GM23338 (cell line): ENCODE measurements at regions not wholly inside any gene's neighbourhood (a gene's known extent, or its start where the extent isn't known, plus 50 kb on each side); places are given as distances from the start of the nearest gene placed in this dataset.

Source experiments
- CREB1 ChIP-seq: fragments of 250-450 bp; sonication (Bioruptor Pico); IDR thresholded peaks from 2 replicates; pipeline ENCODE4 v1.5.0; 2020; ENCODE audit warnings: low read depth, mild to moderate bottlenecking, moderate library complexity
- CTCF ChIP-seq, 2 experiments: fragments of 200-600 bp in 1 of 2; sonication (generic) in 1 of 2; conservative IDR thresholded peaks; 2 replicates each; pipeline versions ENCODE4 v1.5.1 to v1.6.1; 2016 to 2017; ENCODE audit warnings: antibody characterized with exemption in 2 of 2, low read depth in 2 of 2, mild to moderate bottlenecking in 2 of 2, moderate library complexity in 1 of 2
- POLR2AphosphoS5 ChIP-seq: IDR thresholded peaks from 2 replicates; pipeline ENCODE4 v1.6.1; 2016; ENCODE audit warnings: antibody characterized with exemption, low read depth

- TF ChIP-seq POLR2AphosphoS5: no peak
- TF ChIP-seq CTCF (conservative IDR thresholded peaks at IDR 0.05; ENCODE audit: low read depth in 2 of 2): no peak
- no peak for TF ChIP-seq CREB1 (CRISPR knock-in tag)
Measured at GRCh38 chr16:48949636-48950035, 332.0 kb downstream of the CBLN1 start.
